NT2/D1 (cell line): ENCODE measurements at regions not wholly inside any gene's neighbourhood (a gene's known extent, or its start where the extent isn't known, plus 50 kb on each side); places are given as distances from the start of the nearest gene placed in this dataset.

Source experiments
- YY1 ChIP-seq: IDR thresholded peaks from 2 replicates; pipeline ENCODE4 v1.6.1; 2011; ENCODE audit not compliant: insufficient read length, insufficient read depth
- ZNF274 ChIP-seq: IDR thresholded peaks from 2 replicates; pipeline ENCODE4 v1.6.1; 2011; ENCODE audit warnings: mild to moderate bottlenecking, low read depth, low read length

DNA sequence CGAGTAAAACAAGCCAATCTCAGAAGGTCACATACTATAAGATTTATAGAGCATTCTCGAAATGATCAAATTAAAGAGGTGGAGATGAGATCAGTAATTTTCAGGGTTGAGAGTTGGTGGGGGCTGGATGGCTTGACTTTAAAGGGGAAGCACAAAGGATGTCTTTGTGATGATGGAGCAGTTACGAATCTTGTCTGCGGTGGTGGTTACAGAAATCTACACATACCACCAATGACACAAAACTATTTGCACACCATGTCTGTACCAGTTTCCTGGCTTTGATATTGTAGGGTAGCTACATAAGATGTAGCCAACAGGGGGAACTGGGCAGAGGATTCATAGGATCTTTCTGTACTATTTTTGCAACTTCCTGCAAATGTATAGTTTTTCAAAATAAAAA lies 190.6 kb upstream of the SMIM21 start:
- TF ChIP-seq YY1 (no peak), ZNF274 (no peak)
